OCI-LY3 (cell line): ENCODE measurements at regions not wholly inside any gene's neighbourhood (a gene's known extent, or its start where the extent isn't known, plus 50 kb on each side); places are given as distances from the start of the nearest gene placed in this dataset.

ENCODE experiments used
- H2AFZ ChIP-seq: fragments of 200-600, 300-600 bp; shearing (Covaris generic); 2 replicates; pipeline ENCODE4 v1.6.0; 2014; ENCODE audit warnings: antibody characterized with exemption, low read depth, low read length
- H3K27ac ChIP-seq: fragments of 200-600, 300-600 bp; sonication (generic); 2 replicates; pipeline ENCODE4 v1.5.1; 2014; ENCODE audit warnings: mild to moderate bottlenecking, low read length, moderate library complexity, mixed read lengths
- H3K27me3 ChIP-seq: fragments of 200-600, 300-600 bp; sonication (generic); 2 replicates; pipeline ENCODE4 v1.6.1; 2014; ENCODE audit warnings: low read depth, low read length, mixed read lengths
- H3K36me3 ChIP-seq: fragments of 200-600, 300-600 bp; sonication (generic); replicated peaks from 2 replicates; pipeline ENCODE3; 2014; ENCODE audit warnings: low read depth, low read length, mixed read lengths
- H3K4me1 ChIP-seq: fragments of 300-600, 200-600 bp; sonication (generic); 2 replicates; pipeline ENCODE4 v1.6.1; 2014; ENCODE audit warnings: low read length, mixed read lengths
- H3K4me2 ChIP-seq: fragments of 200-600, 300-600 bp; sonication (generic); 2 replicates; pipeline ENCODE4 v1.6.1; 2014; ENCODE audit warnings: low read length, mixed read lengths
- H3K4me3 ChIP-seq: fragments of 300-600, 200-600 bp; sonication (generic); 2 replicates; pipeline ENCODE4 v1.5.1; 2014; ENCODE audit warnings: antibody characterized with exemption, mild to moderate bottlenecking, low read length, moderate library complexity
- H3K79me2 ChIP-seq: fragments of 300-600, 200-600 bp; shearing (Covaris generic); 2 replicates; pipeline ENCODE4 v1.6.1; 2014; ENCODE audit warnings: mild to moderate bottlenecking, low read length, mixed read lengths
- H3K9ac ChIP-seq: fragments of 300-600, 200-600 bp; shearing (Covaris generic); 2 replicates; pipeline ENCODE4 v1.6.0; 2014; ENCODE audit warnings: mild to moderate bottlenecking, low read length, moderate library complexity
- H3K9me3 ChIP-seq: fragments of 200-600, 300-600 bp; shearing (Covaris generic); 2 replicates; pipeline ENCODE4 v1.6.1; 2014; ENCODE audit warnings: low read length, mixed read lengths; ENCODE audit not compliant: insufficient read depth
- H4K20me1 ChIP-seq: fragments of 200-600, 300-600 bp; sonication (generic); 2 replicates; pipeline ENCODE4 v1.6.1; 2016; ENCODE audit warnings: low read length, mixed read lengths; ENCODE audit not compliant: insufficient read depth
- EZH2phosphoT487 ChIP-seq: fragments of 200-600 bp; shearing (Covaris generic); IDR thresholded peaks from 2 replicates; pipeline ENCODE4 v1.6.1; 2018; ENCODE audit warnings: antibody characterized with exemption, mixed run types, low read depth
- TF ChIP-seq, protein P1 (sequence below): fragments of 200-600, 300-600 bp; sonication (generic); IDR thresholded peaks from 2 replicates; pipeline ENCODE4 v1.5.1; 2014; ENCODE audit warnings: antibody characterized with exemption, low read length, low read depth

DNA sequence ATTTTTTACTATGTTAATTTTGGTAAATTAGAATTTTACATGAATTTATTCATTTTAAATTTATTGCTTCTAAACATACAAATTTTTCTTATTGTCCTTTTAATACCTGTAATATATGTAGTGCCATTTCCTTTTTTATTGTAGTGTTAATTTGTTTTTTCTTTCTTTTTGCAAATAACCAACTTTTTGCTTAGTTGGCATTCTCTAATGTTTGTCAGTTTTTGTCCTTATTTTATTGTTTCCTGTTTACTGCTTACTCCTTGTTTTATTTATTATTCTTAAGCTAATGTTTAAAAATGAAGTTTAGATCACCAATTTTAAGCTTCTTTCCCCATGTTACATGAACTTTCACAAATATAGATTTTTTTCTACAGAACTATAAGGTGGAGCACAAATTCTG lies 516.6 kb downstream of the SLITRK1 start:
- Histone ChIP-seq H3K4me1 (no peaks in the 10 kb centered on the region), H3K79me2 (no peaks in the 10 kb centered on the region), H4K20me1 (no peaks in the 10 kb centered on the region), H3K27ac (no peak overlapping the region), H3K4me3 (no peak overlapping the region), H3K4me2 (no peak overlapping the region), H3K9ac (no peak overlapping the region), H3K9me3 (no peaks in the 10 kb centered on the region), H2AFZ (no peak overlapping the region), H3K36me3 (no peaks in the 10 kb centered on the region), H3K27me3 (no peaks in the 10 kb centered on the region)
- TF ChIP-seq EZH2phosphoT487, result no peak
- TF ChIP-seq, protein P1, sequence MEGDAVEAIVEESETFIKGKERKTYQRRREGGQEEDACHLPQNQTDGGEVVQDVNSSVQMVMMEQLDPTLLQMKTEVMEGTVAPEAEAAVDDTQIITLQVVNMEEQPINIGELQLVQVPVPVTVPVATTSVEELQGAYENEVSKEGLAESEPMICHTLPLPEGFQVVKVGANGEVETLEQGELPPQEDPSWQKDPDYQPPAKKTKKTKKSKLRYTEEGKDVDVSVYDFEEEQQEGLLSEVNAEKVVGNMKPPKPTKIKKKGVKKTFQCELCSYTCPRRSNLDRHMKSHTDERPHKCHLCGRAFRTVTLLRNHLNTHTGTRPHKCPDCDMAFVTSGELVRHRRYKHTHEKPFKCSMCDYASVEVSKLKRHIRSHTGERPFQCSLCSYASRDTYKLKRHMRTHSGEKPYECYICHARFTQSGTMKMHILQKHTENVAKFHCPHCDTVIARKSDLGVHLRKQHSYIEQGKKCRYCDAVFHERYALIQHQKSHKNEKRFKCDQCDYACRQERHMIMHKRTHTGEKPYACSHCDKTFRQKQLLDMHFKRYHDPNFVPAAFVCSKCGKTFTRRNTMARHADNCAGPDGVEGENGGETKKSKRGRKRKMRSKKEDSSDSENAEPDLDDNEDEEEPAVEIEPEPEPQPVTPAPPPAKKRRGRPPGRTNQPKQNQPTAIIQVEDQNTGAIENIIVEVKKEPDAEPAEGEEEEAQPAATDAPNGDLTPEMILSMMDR, result no peak

DNA sequence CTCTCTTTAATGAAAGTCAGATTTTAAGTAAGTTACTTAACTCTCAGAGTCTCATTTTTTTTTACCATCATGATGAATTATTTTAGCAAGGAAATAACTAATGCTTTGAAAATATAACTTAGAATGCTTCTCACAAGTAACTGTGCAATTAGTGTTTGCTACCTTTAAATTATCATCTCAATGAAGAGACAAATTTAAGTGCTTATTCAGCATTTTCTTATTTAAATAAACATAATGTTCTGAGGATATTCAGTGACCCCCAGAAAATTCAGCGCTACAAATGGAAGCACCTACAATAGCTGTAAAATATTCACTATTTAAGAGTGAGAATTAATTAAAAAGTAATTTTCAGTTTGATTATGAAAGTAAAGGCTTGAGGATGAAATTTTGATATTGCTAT lies 527.2 kb downstream of the SLITRK1 start:
- Histone ChIP-seq H2AFZ (no peak overlapping the region), H3K9ac (no peak overlapping the region), H3K4me1 (no peaks in the 10 kb centered on the region), H4K20me1 (no peaks in the 10 kb centered on the region), H3K36me3 (no peaks in the 10 kb centered on the region), H3K27me3 (no peaks in the 10 kb centered on the region), H3K4me2 (no peak overlapping the region), H3K79me2 (no peaks in the 10 kb centered on the region), H3K27ac (no peak overlapping the region), H3K4me3 (no peak overlapping the region), H3K9me3 (no peaks in the 10 kb centered on the region)
- TF ChIP-seq EZH2phosphoT487, result no peak
- TF ChIP-seq, protein P1, result no peak

DNA sequence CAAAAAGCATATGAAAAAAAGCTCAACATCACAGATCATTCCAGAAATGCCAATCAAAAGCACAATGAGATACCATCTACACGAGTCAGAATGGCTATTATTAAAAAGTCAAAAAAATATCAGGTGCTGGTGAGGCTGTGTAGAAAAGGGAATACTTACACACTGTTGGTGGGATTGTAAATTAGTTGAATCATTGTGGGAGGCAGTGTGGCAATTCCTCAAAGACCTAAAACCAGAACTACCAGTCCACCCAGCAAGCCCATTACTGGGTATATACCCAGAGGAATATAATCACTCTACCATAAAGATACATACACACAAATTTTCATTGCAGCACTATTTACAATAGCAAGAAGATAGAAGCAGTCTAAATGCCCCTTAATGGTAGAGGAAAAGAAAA lies 529.9 kb downstream of the SLITRK1 start:
- TF ChIP-seq EZH2phosphoT487, result no peak
- TF ChIP-seq, protein P1, result no peak
- Histone ChIP-seq H3K27me3 (no peaks in the 10 kb centered on the region), H3K4me2 (no peak overlapping the region), H4K20me1 (no peaks in the 10 kb centered on the region), H2AFZ (no peak overlapping the region), H3K36me3 (no peaks in the 10 kb centered on the region), H3K9me3 (no peaks in the 10 kb centered on the region), H3K27ac (no peak overlapping the region), H3K9ac (no peak overlapping the region), H3K4me1 (no peaks in the 10 kb centered on the region), H3K79me2 (no peaks in the 10 kb centered on the region), H3K4me3 (no peak overlapping the region)

DNA sequence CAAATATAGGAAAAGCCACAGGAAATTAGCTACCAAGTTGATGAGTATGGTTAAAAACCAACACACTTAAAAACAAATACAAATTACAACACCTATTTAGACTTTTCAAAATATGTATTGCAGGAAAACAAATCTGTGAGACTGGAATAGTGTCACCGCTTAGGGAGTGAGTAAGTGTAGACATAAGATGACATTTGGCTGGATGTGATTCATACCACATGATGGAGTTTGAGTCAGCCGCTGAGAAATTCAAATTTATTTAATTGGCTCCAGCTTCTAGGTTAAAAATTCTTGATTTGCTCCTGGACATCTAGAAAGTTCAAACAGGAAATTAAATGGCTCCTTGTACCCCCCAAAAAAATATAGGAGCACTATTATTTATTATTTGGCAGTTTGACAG lies 531.7 kb downstream of the SLITRK1 start:
- no peak overlapping the region for H3K27ac ChIP-seq
- TF ChIP-seq, protein P1, result no peak
- no peak for TF ChIP-seq EZH2phosphoT487

More for the DNA sequence above, 531.7 kb downstream of the SLITRK1 start:
- Histone ChIP-seq H3K4me2 (no peak overlapping the region), H3K4me1 (no peaks in the 10 kb centered on the region), H3K9me3 (no peaks in the 10 kb centered on the region), H3K79me2 (no peaks in the 10 kb centered on the region), H4K20me1 (no peaks in the 10 kb centered on the region), H3K27me3 (no peaks in the 10 kb centered on the region), H3K9ac (no peak overlapping the region), H2AFZ (no peak overlapping the region), H3K4me3 (no peak overlapping the region), H3K36me3 (no peaks in the 10 kb centered on the region)
